ENCODE measurements at regions not wholly inside any gene's neighbourhood (a gene's known extent, or its start where the extent isn't known, plus 50 kb on each side); places are given as distances from the start of the nearest gene placed in this dataset.

GRCh38 chr1:96048572-96049212 lies 672.9 kb upstream of the PTBP2 start:
- no peak overlapping the region for H3K4me3 ChIP-seq (ENCODE audit: low read depth, low read length)
- TF ChIP-seq CTCF (IDR thresholded peaks at IDR 0.05; ENCODE audit: control insufficient read depth, extremely low read depth, insufficient read depth) = no peak
- DNase-seq (ENCODE audit: low read depth) = no peak

- TF ChIP-seq CTCF (IDR thresholded peaks at IDR 0.05; ENCODE audit: control insufficient read depth, extremely low read depth, insufficient read depth) = no peak
- no peak for DNase-seq (ENCODE audit: low read depth)
- no peak overlapping the region for H3K4me3 ChIP-seq (ENCODE audit: low read depth, low read length)
These were observed 671.7 kb upstream of the PTBP2 start for GRCh38 chr1:96049759-96050409.

- no peak for TF ChIP-seq CTCF (IDR thresholded peaks at IDR 0.05; ENCODE audit: control insufficient read depth, extremely low read depth, insufficient read depth)
- DNase-seq (ENCODE audit: low read depth) = no peak
These were observed 662.3 kb upstream of the PTBP2 start for GRCh38 chr1:96059276-96059675.

GRCh38 chr1:96059736-96060135 lies 661.8 kb upstream of the PTBP2 start:
- no peak overlapping the region for H3K4me3 ChIP-seq (ENCODE audit: low read depth, low read length)
- DNase-seq (ENCODE audit: low read depth) = no peak
- TF ChIP-seq CTCF (IDR thresholded peaks at IDR 0.05; ENCODE audit: control insufficient read depth, extremely low read depth, insufficient read depth) = no peak

More at GRCh38 chr1:96059276-96059675, 662.3 kb upstream of the PTBP2 start:
- H3K4me3 ChIP-seq (ENCODE audit: low read depth, low read length) = no peak overlapping the region

GRCh38 chr1:96060621-96061020 lies 661.0 kb upstream of the PTBP2 start:
- no peak for TF ChIP-seq CTCF (IDR thresholded peaks at IDR 0.05; ENCODE audit: control insufficient read depth, extremely low read depth, insufficient read depth)
- DNase-seq (ENCODE audit: low read depth) = no peak
- no peak overlapping the region for H3K4me3 ChIP-seq (ENCODE audit: low read depth, low read length)

- DNase-seq (ENCODE audit: low read depth) = no peak
- no peak overlapping the region for H3K4me3 ChIP-seq (ENCODE audit: low read depth, low read length)
- no peak for TF ChIP-seq CTCF (IDR thresholded peaks at IDR 0.05; ENCODE audit: control insufficient read depth, extremely low read depth, insufficient read depth)
These were observed 649.6 kb upstream of the PTBP2 start for GRCh38 chr1:96072021-96072420.

- no peak for TF ChIP-seq CTCF (IDR thresholded peaks at IDR 0.05; ENCODE audit: control insufficient read depth, extremely low read depth, insufficient read depth)
- no peak for DNase-seq (ENCODE audit: low read depth)
- H3K4me3 ChIP-seq (ENCODE audit: low read depth, low read length) = no peak overlapping the region
These were observed 648.5 kb upstream of the PTBP2 start for GRCh38 chr1:96073100-96073499.
